HS-27A (cell line): ENCODE measurements at regions not wholly inside any gene's neighbourhood (a gene's known extent, or its start where the extent isn't known, plus 50 kb on each side); places are given as distances from the start of the nearest gene placed in this dataset.
A peak's percentile ranks its signal among the peaks of the same experiment; 100 is the strongest.
"Not testable (repeated sequence)": the region's sequence is repeated elsewhere in the genome, so short reads cannot be mapped to it uniquely, and the experiment has no call there.

Source experiments
- DNase-seq: peaks from one replicate; pipeline ENCODE4 v3.0.0-alpha.2; 2012; ENCODE audit warnings: low read depth, missing footprints

- no peak for DNase-seq
Measured at GRCh38 chr2:199131876-199132275, 325.9 kb downstream of the SATB2 start.

- DNase-seq = no peak
Measured at GRCh38 chr2:199131136-199131655, 326.5 kb downstream of the SATB2 start.

DNA sequence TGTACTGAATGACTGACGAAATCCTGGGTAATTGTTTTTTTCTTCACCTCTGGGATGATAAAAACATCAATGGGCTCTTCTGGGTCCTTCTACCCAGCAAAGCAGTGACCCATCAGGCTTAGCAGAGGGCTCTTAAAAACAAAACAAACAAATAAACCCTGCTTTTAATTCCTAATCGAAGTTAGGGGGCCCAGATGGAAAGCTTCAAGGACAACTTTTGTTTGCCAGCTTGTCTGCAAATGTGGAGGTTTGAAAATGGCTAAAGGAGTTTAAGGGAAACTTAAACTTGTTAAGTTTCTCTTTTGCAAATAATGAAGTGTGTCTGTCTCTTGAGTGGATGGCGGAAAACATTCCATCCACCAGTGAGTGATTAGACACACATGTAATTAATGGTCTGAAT lies 327.2 kb downstream of the SATB2 start:
- no peak for DNase-seq

- DNase-seq = no peak
Measured at GRCh38 chr2:199128476-199129229, 329.1 kb downstream of the SATB2 start.

- no peak for DNase-seq
Measured at GRCh38 chr2:199119796-199120195, 337.9 kb downstream of the SATB2 start.

DNA sequence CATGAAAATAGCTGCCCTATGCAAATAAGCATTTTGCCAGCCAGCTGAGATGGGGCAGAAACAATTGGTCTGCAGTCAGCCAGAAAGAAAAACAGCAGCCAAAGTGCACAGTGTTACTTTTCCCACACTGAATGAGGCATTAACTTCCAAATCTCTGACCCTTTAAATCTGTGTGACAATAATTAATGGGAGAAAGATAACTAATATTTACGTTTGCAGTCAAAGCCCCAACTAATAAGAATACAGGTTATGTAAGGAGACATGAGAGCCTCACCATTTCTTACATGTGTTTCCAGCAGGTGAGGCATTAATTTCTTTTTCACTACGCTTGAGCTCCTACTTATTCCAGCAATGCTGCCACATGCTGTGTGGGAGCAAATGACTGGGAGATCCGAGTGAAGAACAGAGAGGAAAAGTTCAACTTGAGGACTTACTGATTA lies 339.0 kb downstream of the SATB2 start:
- DNase-seq = no peak

GRCh38 chr2:199115169-199115568 lies 342.6 kb downstream of the SATB2 start:
- no peak for DNase-seq

DNA sequence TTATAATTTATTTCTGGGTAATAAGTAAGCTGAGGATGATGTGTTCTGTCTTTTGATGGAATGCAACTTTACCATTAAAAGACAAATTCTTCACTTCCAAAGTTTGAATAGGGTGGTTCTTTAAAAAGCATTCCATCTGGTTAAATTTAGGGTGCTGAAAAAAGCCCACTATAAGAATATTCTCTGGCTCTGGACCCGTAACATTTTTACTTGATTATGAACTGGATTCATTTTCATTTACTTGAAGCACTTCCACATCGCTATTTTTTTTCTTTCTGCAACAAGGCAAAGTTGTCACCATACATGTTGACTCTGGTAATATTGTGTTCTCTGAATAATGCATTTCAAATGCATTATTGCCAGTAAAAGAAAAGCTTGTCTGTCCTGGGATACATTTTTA lies 344.6 kb downstream of the SATB2 start:
- no peak for DNase-seq

DNA sequence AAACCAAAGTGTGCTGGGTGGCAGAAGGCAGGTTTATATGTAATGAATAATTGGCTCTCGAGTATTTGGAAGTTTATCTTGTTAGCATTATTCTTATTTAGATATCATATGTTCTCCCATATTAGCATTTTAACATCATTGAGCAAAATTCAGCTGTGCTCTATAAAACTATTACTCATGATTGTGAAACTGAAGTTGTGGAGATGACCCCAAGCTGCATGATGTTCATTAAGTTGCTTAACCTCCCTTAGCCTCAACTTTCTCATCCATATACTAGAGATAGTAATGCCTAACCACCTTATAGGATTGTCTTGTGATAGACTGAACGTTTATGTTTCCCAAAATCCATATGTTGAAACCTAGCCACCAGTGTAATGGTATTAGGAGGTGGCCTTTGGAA lies 346.3 kb downstream of the SATB2 start:
- DNase-seq = no peak

GRCh38 chr2:199108056-199108455 lies 349.7 kb downstream of the SATB2 start:
- no peak for DNase-seq

GRCh38 chr2:199105826-199106225 lies 351.9 kb downstream of the SATB2 start:
- no peak for DNase-seq

DNA sequence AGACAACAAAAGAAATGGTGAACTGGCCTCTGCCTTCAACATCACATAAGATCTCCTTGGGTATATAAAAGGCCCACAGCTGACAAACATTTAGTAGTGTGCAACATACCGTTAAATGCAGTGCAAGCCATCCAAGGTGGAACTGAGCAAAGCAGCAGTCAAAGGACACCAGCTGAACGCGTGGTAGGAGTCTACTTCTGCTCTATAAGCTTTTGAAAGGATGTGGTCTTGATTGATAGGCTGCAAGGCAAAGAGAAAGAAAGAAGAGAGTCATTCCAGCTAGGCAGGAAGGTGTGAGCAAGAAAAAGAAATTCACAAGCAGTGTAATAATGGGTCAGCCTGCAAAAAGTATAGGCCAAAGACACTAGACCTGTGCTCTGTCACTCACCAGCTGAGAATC lies 356.3 kb downstream of the SATB2 start:
- DNase-seq = no peak

GRCh38 chr2:199100326-199101110 lies 357.2 kb downstream of the SATB2 start:
- DNase-seq = no peak

DNA sequence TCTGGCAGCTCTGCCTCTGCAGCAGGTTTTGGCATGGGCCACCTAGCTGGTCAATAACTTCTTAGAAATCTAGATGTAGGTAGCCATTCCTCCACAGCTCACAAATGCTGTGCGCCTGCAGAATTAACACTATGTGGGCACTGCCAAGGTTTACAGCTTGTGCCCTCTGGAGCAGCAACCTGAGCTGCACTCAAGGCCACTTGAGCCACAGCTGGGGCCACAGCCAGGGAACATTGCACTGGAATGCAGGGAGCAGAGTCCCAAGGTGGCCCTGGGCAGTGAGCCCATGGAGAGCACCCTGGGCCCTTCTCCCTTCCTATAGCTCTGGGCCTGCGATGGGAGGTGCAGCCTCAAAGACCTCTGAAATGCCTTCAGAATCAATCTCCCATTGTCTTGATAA lies 365.3 kb downstream of the SATB2 start:
- DNase-seq = no peak

- DNase-seq = peak; percentile 55
Measured at GRCh38 chr2:199085261-199085660, 372.5 kb downstream of the SATB2 start.

DNA sequence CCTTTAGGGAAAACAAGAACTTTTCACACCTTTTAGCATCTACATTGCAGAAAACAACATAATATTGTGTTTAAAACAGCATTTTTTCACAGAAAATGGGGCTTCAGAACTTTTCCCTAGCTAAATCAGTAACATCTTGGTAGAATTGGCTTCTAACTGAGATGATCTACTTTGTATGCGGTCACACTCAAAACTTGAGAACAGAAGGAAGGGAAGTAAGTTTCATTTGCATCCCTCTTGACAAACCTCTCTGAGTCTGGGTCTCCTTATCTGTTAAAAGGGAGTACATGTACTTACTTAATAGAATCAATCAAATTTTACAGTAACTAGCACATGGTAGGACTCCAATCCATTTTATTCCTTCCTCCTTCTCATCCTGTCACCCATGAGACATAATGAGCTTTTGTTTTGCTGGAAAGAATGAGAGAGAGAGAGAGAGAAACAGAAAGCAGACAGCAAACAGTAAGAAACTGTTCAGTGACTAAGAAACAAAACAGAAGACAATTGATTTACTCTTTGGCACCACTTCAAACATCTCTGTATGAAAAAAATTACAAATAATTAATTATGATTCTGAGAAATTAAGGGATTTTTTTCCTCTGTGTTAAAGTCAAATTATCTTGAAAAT lies 387.3 kb downstream of the SATB2 start:
- no peak for DNase-seq

DNA sequence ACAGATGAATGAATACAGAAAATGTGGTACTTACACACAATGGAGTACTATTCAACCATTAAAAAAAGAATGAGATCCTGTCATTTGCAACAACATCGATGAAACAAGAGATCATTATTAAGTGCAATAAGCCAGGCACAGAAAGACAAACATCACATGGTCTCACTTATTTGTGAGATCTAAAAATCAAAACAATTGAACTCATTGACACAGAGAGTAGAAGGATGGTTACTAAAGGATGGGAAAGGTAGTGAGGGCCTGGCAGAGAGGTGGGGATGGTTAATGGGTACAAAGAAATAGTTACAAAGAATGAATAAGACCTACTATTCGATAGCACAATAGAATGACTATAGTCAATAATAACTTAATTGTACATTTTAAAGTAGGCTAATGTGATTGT lies 393.5 kb downstream of the SATB2 start:
- no peak for DNase-seq

- DNase-seq = no peak
Measured at GRCh38 chr2:199057936-199058335, 399.8 kb downstream of the SATB2 start.

GRCh38 chr2:199055336-199055735 lies 402.4 kb downstream of the SATB2 start:
- DNase-seq = no peak

DNA sequence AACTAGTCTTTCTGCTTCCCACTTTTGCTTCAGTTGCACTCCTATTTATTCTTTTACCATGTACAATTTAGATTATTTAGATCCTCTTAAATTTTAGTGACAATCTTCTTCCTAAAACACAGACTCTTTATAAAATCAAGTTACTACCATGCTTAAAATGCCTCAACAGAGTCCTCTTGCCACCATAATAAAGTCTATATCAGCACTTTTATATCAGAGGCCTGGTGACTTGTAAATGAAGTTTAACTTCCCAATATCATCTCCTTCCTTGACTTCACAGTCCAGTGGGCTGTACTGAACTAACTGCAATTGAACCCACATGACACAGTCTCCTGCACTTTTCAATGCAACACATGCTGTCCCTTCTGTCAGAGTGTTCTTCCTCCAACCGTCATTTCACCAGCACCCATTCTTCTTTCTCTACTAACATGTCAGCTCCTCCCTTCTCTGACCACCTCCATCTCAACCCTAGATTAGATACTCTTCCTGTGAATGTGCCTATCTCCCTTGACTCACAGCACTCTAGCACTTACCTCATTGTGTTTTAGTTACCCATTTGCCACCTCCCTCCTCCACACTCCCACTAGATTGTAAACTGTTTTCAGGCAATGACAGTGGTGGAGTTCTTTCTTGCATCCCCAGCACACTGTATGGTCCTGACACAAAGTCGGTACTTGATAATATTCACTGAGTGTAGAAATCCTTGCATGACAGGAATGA lies 414.9 kb downstream of the SATB2 start:
- no peak for DNase-seq

DNA sequence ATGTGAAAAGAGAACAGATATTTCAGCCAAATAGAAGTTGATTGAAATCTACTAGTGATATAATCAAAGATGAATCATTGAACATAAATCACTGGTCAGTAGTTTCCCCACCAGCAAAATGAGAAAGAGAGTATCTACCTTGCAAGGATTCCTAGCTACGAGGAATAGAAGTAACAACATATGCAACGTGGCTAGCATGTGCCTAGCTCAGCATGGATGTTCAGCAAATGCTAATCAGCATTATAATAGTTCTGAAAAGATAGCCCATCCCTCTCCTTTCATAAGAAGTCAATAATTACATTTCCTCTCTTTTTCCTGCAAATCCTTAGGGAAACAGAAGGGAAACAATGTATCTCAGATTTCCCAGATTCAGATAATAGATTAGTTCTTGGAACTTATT lies 417.2 kb downstream of the SATB2 start:
- DNase-seq = no peak

- not testable (repeated sequence) for DNase-seq
Measured at GRCh38 chr2:199033761-199034160, 424.0 kb downstream of the SATB2 start.
